Lower lobe of right lung (tissue), 2 donors: ENCODE measurements at regions not wholly inside any gene's neighbourhood (a gene's known extent, or its start where the extent isn't known, plus 50 kb on each side); places are given as distances from the start of the nearest gene placed in this dataset.
A peak's percentile ranks its signal among the peaks of the same experiment; 100 is the strongest.

Source experiments
- ATAC-seq, 2 donors: fragments of 200-7000 bp; cut with Tn5 transposase; one replicate each; pipeline ENCODE4 v1.9.1; 2020 to 2022; ENCODE audit warnings: mild to moderate bottlenecking in 2 of 2, moderate library complexity in 2 of 2
- DNase-seq: peaks from one replicate; pipeline ENCODE4 v3.0.0-alpha.2; 2020
- H3K27ac ChIP-seq: fragments of 200-600 bp; one replicate; pipeline ENCODE4 v1.8.0; 2022
- H3K27me3 ChIP-seq: fragments of 200-600 bp; one replicate; pipeline ENCODE4 v1.8.0; 2022; ENCODE audit warnings: low read depth
- H3K36me3 ChIP-seq: fragments of 200-600 bp; one replicate; pipeline ENCODE4 v1.8.0; 2022; ENCODE audit warnings: mild to moderate bottlenecking
- H3K4me1 ChIP-seq: fragments of 200-600 bp; one replicate; pipeline ENCODE4 v1.8.0; 2022
- H3K4me3 ChIP-seq: fragments of 200-600 bp; one replicate; pipeline ENCODE4 v1.8.0; 2022; ENCODE audit warnings: mild to moderate bottlenecking
- H3K9me3 ChIP-seq: fragments of 200-600 bp; one replicate; pipeline ENCODE4 v1.8.0; 2022
- intact Hi-C: fragments of 100-400 bp; cut with DNase I; formaldehyde crosslinking; loops from one replicate; pipeline ENCODE4 v1.11.0; 2022
- TF ChIP-seq, protein P1 (sequence below): fragments of 200-600 bp; IDR thresholded peaks from one replicate; pipeline ENCODE4 v1.8.0; 2022; ENCODE audit warnings: antibody characterized with exemption, mild to moderate bottlenecking
- donor health status: DM: no; HTN: yes; CAD: no; lungs with severe emphysema.

DNA sequence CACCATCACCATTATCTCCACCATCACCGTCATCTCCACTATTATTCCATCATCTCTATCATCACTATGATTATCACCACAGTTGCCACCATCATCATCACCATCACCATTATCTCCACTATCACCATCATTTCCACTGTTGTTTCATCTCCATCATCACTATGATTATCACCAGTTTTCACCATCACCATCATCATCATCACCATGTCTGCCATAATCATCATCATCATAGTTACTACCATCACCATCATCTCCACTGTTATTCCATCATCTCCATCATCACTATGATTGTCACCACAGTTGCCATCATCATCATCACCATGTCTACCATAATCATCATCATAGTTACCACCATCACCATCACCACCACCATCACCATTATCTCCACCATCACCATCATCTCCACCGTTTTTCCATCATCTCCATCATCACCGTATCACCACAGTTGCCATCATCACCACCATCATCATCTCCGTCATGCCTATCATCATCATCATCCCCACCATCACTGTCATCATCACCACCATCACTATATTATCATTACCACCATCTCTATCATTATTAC, 264.9 kb downstream of the BRD1 start:
- TF ChIP-seq, protein P1, sequence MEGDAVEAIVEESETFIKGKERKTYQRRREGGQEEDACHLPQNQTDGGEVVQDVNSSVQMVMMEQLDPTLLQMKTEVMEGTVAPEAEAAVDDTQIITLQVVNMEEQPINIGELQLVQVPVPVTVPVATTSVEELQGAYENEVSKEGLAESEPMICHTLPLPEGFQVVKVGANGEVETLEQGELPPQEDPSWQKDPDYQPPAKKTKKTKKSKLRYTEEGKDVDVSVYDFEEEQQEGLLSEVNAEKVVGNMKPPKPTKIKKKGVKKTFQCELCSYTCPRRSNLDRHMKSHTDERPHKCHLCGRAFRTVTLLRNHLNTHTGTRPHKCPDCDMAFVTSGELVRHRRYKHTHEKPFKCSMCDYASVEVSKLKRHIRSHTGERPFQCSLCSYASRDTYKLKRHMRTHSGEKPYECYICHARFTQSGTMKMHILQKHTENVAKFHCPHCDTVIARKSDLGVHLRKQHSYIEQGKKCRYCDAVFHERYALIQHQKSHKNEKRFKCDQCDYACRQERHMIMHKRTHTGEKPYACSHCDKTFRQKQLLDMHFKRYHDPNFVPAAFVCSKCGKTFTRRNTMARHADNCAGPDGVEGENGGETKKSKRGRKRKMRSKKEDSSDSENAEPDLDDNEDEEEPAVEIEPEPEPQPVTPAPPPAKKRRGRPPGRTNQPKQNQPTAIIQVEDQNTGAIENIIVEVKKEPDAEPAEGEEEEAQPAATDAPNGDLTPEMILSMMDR: no peak
- no peak overlapping the region for H3K4me3 ChIP-seq
- H3K36me3 ChIP-seq: no peaks in the 10 kb centered on the region
- H3K4me1 ChIP-seq: no peaks in the 10 kb centered on the region
- ATAC-seq (no peak), DNase-seq (no peak)
- H3K27ac ChIP-seq: no peak overlapping the region
- no peaks in the 10 kb centered on the region for H3K9me3 ChIP-seq
- no peaks in the 10 kb centered on the region for H3K27me3 ChIP-seq
- intact Hi-C loops: no loop called here

DNA sequence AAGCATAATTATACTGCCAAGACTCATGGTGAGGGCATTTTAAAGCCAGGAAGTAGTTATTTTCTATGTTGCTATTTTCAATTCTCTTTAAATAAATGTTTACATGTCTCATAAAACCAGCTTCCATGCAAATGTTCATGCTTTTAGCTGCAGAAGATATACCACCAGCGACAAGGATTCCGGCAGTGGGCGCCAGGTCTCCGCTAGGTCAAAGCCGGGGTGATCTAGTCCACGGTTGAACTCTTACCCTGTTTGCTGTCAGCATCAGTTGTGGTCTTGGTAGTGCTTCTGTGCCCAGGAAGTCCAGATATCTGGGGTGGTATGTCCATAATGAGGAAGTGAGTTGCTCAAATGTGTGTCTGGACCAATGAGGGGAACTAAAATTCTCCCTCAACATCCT, 265.7 kb downstream of the BRD1 start:
- Histone ChIP-seq H3K27me3 (no peaks in the 10 kb centered on the region), H3K27ac (no peak overlapping the region), H3K9me3 (no peaks in the 10 kb centered on the region), H3K36me3 (no peaks in the 10 kb centered on the region), H3K4me1 (no peaks in the 10 kb centered on the region), H3K4me3 (no peak overlapping the region)
- TF ChIP-seq, protein P1: no peak
- intact Hi-C loops: no loop called here
- DNase-seq: no peak
- ATAC-seq: no peak

DNA sequence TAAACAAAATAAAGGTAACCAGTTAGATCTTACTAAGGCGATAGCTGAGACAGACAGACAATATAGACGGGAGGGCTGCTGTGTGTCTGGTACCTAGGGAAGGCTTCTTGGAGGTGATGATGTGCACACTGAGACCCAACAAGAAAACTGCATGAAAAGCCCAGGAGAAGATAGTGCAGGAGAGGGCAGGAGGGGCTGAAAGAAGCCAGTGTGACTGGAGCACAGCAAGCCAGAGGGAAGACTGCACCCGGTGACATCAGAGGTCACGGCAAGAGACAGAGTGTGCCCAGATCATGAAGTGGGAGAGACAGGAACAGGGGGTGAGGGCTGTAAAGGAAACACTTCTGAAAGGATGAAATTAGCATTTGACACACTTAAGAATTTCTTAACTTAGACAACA, 266.3 kb downstream of the BRD1 start:
- TF ChIP-seq, protein P1: no peak
- H3K4me1 ChIP-seq: no peaks in the 10 kb centered on the region
- intact Hi-C loops: no loop called here
- DNase-seq (no peak), ATAC-seq (no peak)
- H3K9me3 ChIP-seq: no peaks in the 10 kb centered on the region
- no peaks in the 10 kb centered on the region for H3K36me3 ChIP-seq
- no peak overlapping the region for H3K4me3 ChIP-seq
- no peaks in the 10 kb centered on the region for H3K27me3 ChIP-seq
- no peak overlapping the region for H3K27ac ChIP-seq

DNA sequence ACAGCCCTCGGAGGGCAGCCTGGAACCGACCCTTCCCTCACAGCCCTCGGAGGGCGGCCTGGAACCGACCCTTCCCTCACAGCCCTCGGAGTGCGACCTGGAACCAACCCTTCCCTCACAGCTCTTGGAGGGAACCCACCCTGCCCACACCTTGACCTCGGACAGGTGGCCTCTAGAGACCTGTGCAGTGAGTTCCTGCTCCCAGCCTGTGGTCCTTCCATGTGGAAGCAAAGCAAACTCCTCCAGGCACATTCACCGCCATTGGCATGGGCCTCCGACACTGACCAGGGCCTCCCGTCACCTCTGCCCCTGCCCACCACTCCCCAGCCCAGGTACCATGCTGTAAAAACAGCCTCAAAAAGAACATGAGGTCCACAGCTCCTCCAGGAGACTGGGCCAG, 272.1 kb downstream of the BRD1 start:
- intact Hi-C loops: no loop called here
- no peaks in the 10 kb centered on the region for H3K27me3 ChIP-seq
- peaks cover 14% of the 10 kb centered on the region for H3K9me3 ChIP-seq
- no peak overlapping the region for H3K4me3 ChIP-seq
- no peaks in the 10 kb centered on the region for H3K36me3 ChIP-seq
- no peak for ATAC-seq
- no peak for DNase-seq
- TF ChIP-seq, protein P1: no peak
- H3K4me1 ChIP-seq: no peaks in the 10 kb centered on the region
- H3K27ac ChIP-seq: no peak overlapping the region

DNA sequence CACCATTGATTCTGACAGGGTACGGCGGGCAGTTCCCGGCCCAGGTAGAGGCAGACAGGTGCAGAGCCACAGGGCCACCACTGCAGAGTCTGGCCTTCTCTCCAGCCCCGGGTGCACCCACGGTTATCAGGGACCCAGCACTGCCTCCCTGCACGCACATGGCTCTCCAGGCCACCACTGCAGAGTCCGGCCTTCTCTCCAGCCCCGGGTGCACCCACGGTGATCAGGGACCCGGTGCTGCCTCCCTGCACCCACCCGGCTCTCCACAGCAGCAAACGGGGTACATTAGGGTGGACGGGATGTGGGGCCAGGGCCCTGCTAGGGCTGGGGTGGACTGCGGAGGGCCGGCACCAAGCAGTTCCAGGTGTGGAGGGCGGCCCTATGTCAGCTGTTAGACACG, 272.9 kb downstream of the BRD1 start:
- TF ChIP-seq, protein P1: no peak
- peaks cover 15% of the 10 kb centered on the region for H3K9me3 ChIP-seq
- no peaks in the 10 kb centered on the region for H3K27me3 ChIP-seq
- no peak for DNase-seq
- H3K4me1 ChIP-seq: no peaks in the 10 kb centered on the region
- no peak overlapping the region for H3K4me3 ChIP-seq
- no peak overlapping the region for H3K27ac ChIP-seq
- intact Hi-C loops: no loop called here
- no peaks in the 10 kb centered on the region for H3K36me3 ChIP-seq
- peak in 1 of 2 donors; percentile 24 for ATAC-seq

DNA sequence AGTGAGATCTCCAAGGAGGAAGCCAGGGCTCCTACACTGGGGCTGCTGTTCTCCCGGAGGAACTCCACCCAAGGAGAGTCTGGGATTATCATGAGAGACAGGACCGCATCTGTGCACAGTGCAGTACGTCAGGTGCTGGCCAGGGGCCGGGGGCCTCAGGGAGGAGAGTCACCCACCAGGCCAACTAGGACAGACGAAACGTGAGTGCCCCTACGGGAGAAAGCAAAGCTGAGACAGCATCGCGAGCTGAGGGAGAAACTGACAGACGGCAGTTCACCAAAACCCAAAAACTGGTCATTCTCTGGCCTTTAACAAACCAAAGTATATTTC, 273.4 kb downstream of the BRD1 start:
- no peaks in the 10 kb centered on the region for H3K4me1 ChIP-seq
- no peak overlapping the region for H3K4me3 ChIP-seq
- peaks cover 15% of the 10 kb centered on the region for H3K9me3 ChIP-seq
- H3K36me3 ChIP-seq: no peaks in the 10 kb centered on the region
- DNase-seq (no peak), ATAC-seq (no peak)
- no peak overlapping the region for H3K27ac ChIP-seq
- intact Hi-C loops: no loop called here
- H3K27me3 ChIP-seq: no peaks in the 10 kb centered on the region
- TF ChIP-seq, protein P1: no peak
